DND-41 (cell line): ENCODE measurements at regions not wholly inside any gene's neighbourhood (a gene's known extent, or its start where the extent isn't known, plus 50 kb on each side); places are given as distances from the start of the nearest gene placed in this dataset.

Experiments used
- ATAC-seq: fragments of 200-7000 bp; cut with Tn5 transposase; 3 replicates; pipeline ENCODE4 v1.9.1; 2021; ENCODE audit warnings: low read depth; ENCODE audit not compliant: insufficient read depth
- DNase-seq: peaks from one replicate; pipeline ENCODE4 v3.0.0-alpha.2; 2020
- H2AFZ ChIP-seq: 2 replicates; pipeline ENCODE4 v1.6.0; 2012; ENCODE audit warnings: low read depth, low read length
- H3K27ac ChIP-seq: 2 replicates; pipeline ENCODE4 v1.5.1; 2012; ENCODE audit warnings: low read length, inconsistent platforms
- H3K27me3 ChIP-seq: fragments of 200-600 bp; sonication (generic); 2 replicates; pipeline ENCODE4 v1.6.0; 2012; ENCODE audit warnings: low read length, mild to moderate bottlenecking, inconsistent platforms; ENCODE audit not compliant: insufficient read depth, poor library complexity
- H3K36me3 ChIP-seq: 2 replicates; pipeline ENCODE4 v1.5.1; 2012; ENCODE audit warnings: low read length, inconsistent platforms; ENCODE audit not compliant: insufficient read depth
- H3K4me1 ChIP-seq: 2 replicates; pipeline ENCODE4 v1.5.1; 2012; ENCODE audit warnings: mild to moderate bottlenecking, low read length; ENCODE audit not compliant: insufficient read depth
- H3K4me2 ChIP-seq: 2 replicates; pipeline ENCODE4 v1.6.0; 2012; ENCODE audit warnings: mild to moderate bottlenecking, moderate library complexity, low read length, inconsistent platforms; ENCODE audit not compliant: insufficient read depth
- H3K4me3 ChIP-seq, 2 experiments: fragments of 200-600 bp in 1 of 2; shearing (Covaris generic) in 1 of 2; 2 replicates each; pipeline ENCODE4 v1.5.1; 2012 to 2016; ENCODE audit warnings: inconsistent platforms in 2 of 2, low read length in 2 of 2, mild to moderate bottlenecking in 2 of 2, low read depth in 1 of 2, moderate library complexity in 1 of 2
- H3K79me2 ChIP-seq: 2 replicates; pipeline ENCODE4 v1.6.0; 2012; ENCODE audit warnings: low read length, inconsistent platforms; ENCODE audit not compliant: insufficient read depth
- H3K9ac ChIP-seq: 2 replicates; pipeline ENCODE4 v1.6.0; 2012; ENCODE audit warnings: low read depth, mild to moderate bottlenecking, inconsistent platforms, low read length, moderate library complexity
- H3K9me3 ChIP-seq: 2 replicates; pipeline ENCODE4 v1.5.1; 2012; ENCODE audit warnings: low read length, moderate library complexity, mild to moderate bottlenecking, inconsistent platforms; ENCODE audit not compliant: insufficient read depth, severe bottlenecking
- H4K20me1 ChIP-seq: 2 replicates; pipeline ENCODE4 v1.6.0; 2012; ENCODE audit warnings: low read length; ENCODE audit not compliant: insufficient read depth
- CTCF ChIP-seq: IDR thresholded peaks from 2 replicates; pipeline ENCODE4 v1.5.1; 2012; ENCODE audit warnings: borderline replicate concordance, low read length, moderate library complexity, mild to moderate bottlenecking; ENCODE audit not compliant: poor library complexity, severe bottlenecking; ENCODE audit errors: extremely low read depth
- EZH2 ChIP-seq: IDR thresholded peaks from 3 replicates; pipeline ENCODE4 v1.6.1; 2012; ENCODE audit warnings: borderline replicate concordance, low read depth, mild to moderate bottlenecking, moderate library complexity, low read length, inconsistent platforms; ENCODE audit not compliant: severe bottlenecking

- ATAC-seq = no peak
- no peak for DNase-seq
Observed at GRCh38 chr12:113762155-113762881, 203.8 kb downstream of the RBM19 start.

GRCh38 chr12:113759135-113759534, 207.0 kb downstream of the RBM19 start:
- H3K27me3 ChIP-seq = no peaks in the 10 kb centered on the region
- no peaks in the 10 kb centered on the region for H3K79me2 ChIP-seq
- no peak overlapping the region for H3K4me2 ChIP-seq
- H3K36me3 ChIP-seq = no peaks in the 10 kb centered on the region
- DNase-seq = no peak
- H3K4me1 ChIP-seq = no peaks in the 10 kb centered on the region
- TF ChIP-seq EZH2 (no peak), CTCF (no peak)
- no peaks in the 10 kb centered on the region for H3K9me3 ChIP-seq
- no peak overlapping the region for H2AFZ ChIP-seq
- H3K9ac ChIP-seq = no peak overlapping the region
- H4K20me1 ChIP-seq = 0 out of 2 replicates have a peak, but pooled peaks cover 3% of the 10 kb centered on the region
- H3K4me3 ChIP-seq = no peak overlapping the region
- ATAC-seq = no peak
- H3K27ac ChIP-seq = no peak overlapping the region

More at GRCh38 chr12:113762155-113762881, 203.8 kb downstream of the RBM19 start:
- no peak overlapping the region for H2AFZ ChIP-seq
- TF ChIP-seq EZH2 (no peak), CTCF (no peak)
- H3K9me3 ChIP-seq = no peaks in the 10 kb centered on the region
- H3K4me2 ChIP-seq = no peak overlapping the region
- no peaks in the 10 kb centered on the region for H3K36me3 ChIP-seq
- H3K4me1 ChIP-seq = no peaks in the 10 kb centered on the region
- H4K20me1 ChIP-seq = 0 out of 2 replicates have a peak, but pooled peaks cover 3% of the 10 kb centered on the region
- H3K27me3 ChIP-seq = no peaks in the 10 kb centered on the region
- no peak overlapping the region for H3K9ac ChIP-seq
- no peak overlapping the region for H3K27ac ChIP-seq
- no peak overlapping the region for H3K4me3 ChIP-seq
- no peaks in the 10 kb centered on the region for H3K79me2 ChIP-seq

GRCh38 chr12:113758165-113758924, 207.8 kb downstream of the RBM19 start:
- no peak overlapping the region for H2AFZ ChIP-seq
- 0 out of 2 replicates have a peak, but pooled peaks cover 3% of the 10 kb centered on the region for H4K20me1 ChIP-seq
- no peaks in the 10 kb centered on the region for H3K9me3 ChIP-seq
- DNase-seq (no peak), ATAC-seq (no peak)
- no peak overlapping the region for H3K9ac ChIP-seq
- H3K4me3 ChIP-seq = no peak overlapping the region
- H3K4me1 ChIP-seq = no peaks in the 10 kb centered on the region
- H3K27me3 ChIP-seq = no peaks in the 10 kb centered on the region
- TF ChIP-seq CTCF = no peak
- H3K27ac ChIP-seq = no peak overlapping the region
- no peak overlapping the region for H3K4me2 ChIP-seq
- H3K79me2 ChIP-seq = no peaks in the 10 kb centered on the region
- no peaks in the 10 kb centered on the region for H3K36me3 ChIP-seq
